Liver (tissue), 8 donors: ENCODE measurements at regions not wholly inside any gene's neighbourhood (a gene's known extent, or its start where the extent isn't known, plus 50 kb on each side); places are given as distances from the start of the nearest gene placed in this dataset.

Experiments used
- DNase-seq: peaks from one replicate; pipeline ENCODE4 v3.0.0-alpha.2; 2017; ENCODE audit warnings: low spot score
- H3K27ac ChIP-seq, 2 donors: one replicate each; pipeline ENCODE4 v1.7.0; 2013; ENCODE audit warnings: inconsistent platforms in 2 of 2, low read length in 2 of 2, control low read depth in 1 of 2, low read depth in 1 of 2, mild to moderate bottlenecking in 1 of 2
- H3K27me3 ChIP-seq, 4 donors: one replicate each; pipeline versions ENCODE4 v1.6.1 to v1.7.0; 2013; ENCODE audit warnings: low read length in 3 of 4, inconsistent platforms in 1 of 4, mild to moderate bottlenecking in 1 of 4, moderate library complexity in 1 of 4; ENCODE audit not compliant: control insufficient read depth in 4 of 4, insufficient read depth in 4 of 4
- H3K36me3 ChIP-seq, 4 donors: one replicate each; pipeline versions ENCODE4 v1.6.1 to v1.7.0; 2013; ENCODE audit warnings: low read length in 3 of 4, mild to moderate bottlenecking in 3 of 4, low read depth in 1 of 4, moderate library complexity in 1 of 4; ENCODE audit not compliant: control insufficient read depth in 4 of 4, insufficient read depth in 3 of 4
- H3K4me1 ChIP-seq, 4 donors: one replicate each; pipeline versions ENCODE4 v1.6.1 to v1.7.0; 2013; ENCODE audit warnings: low read length in 3 of 4, mild to moderate bottlenecking in 3 of 4, moderate library complexity in 1 of 4; ENCODE audit not compliant: control insufficient read depth in 4 of 4, insufficient read depth in 4 of 4
- H3K4me3 ChIP-seq, 3 donors: one replicate each; pipeline versions ENCODE4 v1.6.1 to v1.7.0; 2013; ENCODE audit warnings: low read length in 3 of 3, control low read depth in 1 of 3, low read depth in 1 of 3, mild to moderate bottlenecking in 1 of 3
- H3K9ac ChIP-seq, 2 donors: one replicate each; pipeline ENCODE4 v1.7.0; 2013; ENCODE audit warnings: low read length in 2 of 2, mild to moderate bottlenecking in 2 of 2, moderate library complexity in 2 of 2, control low read depth in 1 of 2, low read depth in 1 of 2
- H3K9me3 ChIP-seq, 4 donors: one replicate each; pipeline versions ENCODE4 v1.6.1 to v1.7.0; 2013; ENCODE audit warnings: low read length in 3 of 4; ENCODE audit not compliant: control insufficient read depth in 4 of 4
- ATF3 ChIP-seq: IDR thresholded peaks from 2 replicates; pipeline ENCODE4 v1.6.1; 2016; ENCODE audit warnings: antibody characterized with exemption
- CTCF ChIP-seq: fragments of 150-350 bp; IDR thresholded peaks from 2 replicates; pipeline ENCODE4 v1.5.1; 2017; ENCODE audit warnings: improper control_type of control experiment, low read depth, low read length; ENCODE audit not compliant: missing input control
- FOXA2 ChIP-seq: IDR thresholded peaks from 2 replicates; pipeline ENCODE4 v1.6.1; 2016; ENCODE audit warnings: antibody characterized with exemption
- GABPA ChIP-seq, 2 donors: IDR thresholded peaks in 1 of 2; conservative IDR thresholded peaks in 1 of 2; 2 replicates each; pipeline ENCODE4 v1.6.1; 2016; ENCODE audit warnings: antibody characterized with exemption in 2 of 2, mild to moderate bottlenecking in 1 of 2, moderate library complexity in 1 of 2
- HNF4A ChIP-seq, 2 donors: conservative IDR thresholded peaks; 2 replicates each; pipeline ENCODE4 v1.6.1; 2016; ENCODE audit warnings: antibody characterized with exemption in 2 of 2, mild to moderate bottlenecking in 2 of 2
- HNF4G ChIP-seq: IDR thresholded peaks from 2 replicates; pipeline ENCODE4 v1.6.1; 2016; ENCODE audit warnings: antibody characterized with exemption
- JUND ChIP-seq, 2 donors: IDR thresholded peaks; 2 replicates each; pipeline ENCODE4 v1.6.1; 2016; ENCODE audit warnings: antibody characterized with exemption in 2 of 2
- MAX ChIP-seq: IDR thresholded peaks from 2 replicates; pipeline ENCODE4 v1.6.1; 2016; ENCODE audit warnings: antibody characterized with exemption
- RXRA ChIP-seq, 2 donors: IDR thresholded peaks; 2 replicates each; pipeline ENCODE4 v1.6.1; 2017 to 2018; ENCODE audit warnings: antibody characterized with exemption in 2 of 2, mild to moderate bottlenecking in 1 of 2
- SP1 ChIP-seq: IDR thresholded peaks from 2 replicates; pipeline ENCODE4 v1.6.1; 2018; ENCODE audit warnings: antibody characterized with exemption, mild to moderate bottlenecking
- TAF1 ChIP-seq: conservative IDR thresholded peaks from 2 replicates; pipeline ENCODE4 v1.6.1; 2016; ENCODE audit warnings: antibody characterized with exemption, mild to moderate bottlenecking
- YY1 ChIP-seq: IDR thresholded peaks from 2 replicates; pipeline ENCODE4 v1.6.1; 2016; ENCODE audit warnings: antibody characterized with exemption, mild to moderate bottlenecking
- WGBS: extraction: QIAGEN DNeasy Blood & Tissue Kit; methylation state at CpG from one replicate; pipeline ENCODE4 v1.1.7; 2013; 5-methylcytosine and 5-hydroxymethylcytosine counted together
- TF ChIP-seq, protein P1 (sequence below): IDR thresholded peaks from 2 replicates; pipeline ENCODE4 v1.6.1; 2016; ENCODE audit warnings: antibody characterized with exemption, mild to moderate bottlenecking
- TF ChIP-seq, protein P2 (sequence below): IDR thresholded peaks from 2 replicates; pipeline ENCODE4 v1.6.1; 2016; ENCODE audit warnings: antibody characterized with exemption
- donor health status: healthy.
- donor health status: healthy.
- donor health status: healthy.
- donor health status: healthy.
- donor health status: healthy.

- Histone ChIP-seq H3K4me1 (no peaks in the 10 kb centered on the region), H3K36me3 (no peaks in the 10 kb centered on the region), H3K27me3 (no peaks in the 10 kb centered on the region), H3K9me3 (no peaks in the 10 kb centered on the region), H3K9ac (no peak overlapping the region), H3K4me3 (no peak overlapping the region), H3K27ac (no peak overlapping the region)
- 58% methylated on average over 2 of the region's 2 CpGs for WGBS
- TF ChIP-seq MAX (no peak), HNF4A (conservative IDR thresholded peaks at IDR 0.05) (no peak), GABPA (IDR thresholded peaks at IDR 0.05 in 1 of 2, conservative IDR thresholded peaks at IDR 0.05 in 1 of 2) (no peak), TAF1 (no peak), CTCF (no peak)
- DNase-seq, result no peak
Measured at GRCh38 chr12:77347017-77347416, 281.6 kb upstream of the E2F7 start.

- Histone ChIP-seq H3K36me3 (no peaks in the 10 kb centered on the region), H3K9ac (no peak overlapping the region), H3K27me3 (no peaks in the 10 kb centered on the region), H3K27ac (no peak overlapping the region), H3K4me1 (no peaks in the 10 kb centered on the region), H3K4me3 (no peak overlapping the region), H3K9me3 (no peaks in the 10 kb centered on the region)
- WGBS, result 60% methylated on average over 1 of the region's 1 CpG
- no peak for DNase-seq
- TF ChIP-seq SP1 (no peak), RXRA (IDR thresholded peaks at IDR 0.05) (no peak), HNF4A (conservative IDR thresholded peaks at IDR 0.05) (no peak), CTCF (no peak), ATF3 (no peak), JUND (IDR thresholded peaks at IDR 0.05) (no peak), TAF1 (no peak), HNF4G (no peak), YY1 (no peak), FOXA2 (no peak)
- TF ChIP-seq, protein P1, sequence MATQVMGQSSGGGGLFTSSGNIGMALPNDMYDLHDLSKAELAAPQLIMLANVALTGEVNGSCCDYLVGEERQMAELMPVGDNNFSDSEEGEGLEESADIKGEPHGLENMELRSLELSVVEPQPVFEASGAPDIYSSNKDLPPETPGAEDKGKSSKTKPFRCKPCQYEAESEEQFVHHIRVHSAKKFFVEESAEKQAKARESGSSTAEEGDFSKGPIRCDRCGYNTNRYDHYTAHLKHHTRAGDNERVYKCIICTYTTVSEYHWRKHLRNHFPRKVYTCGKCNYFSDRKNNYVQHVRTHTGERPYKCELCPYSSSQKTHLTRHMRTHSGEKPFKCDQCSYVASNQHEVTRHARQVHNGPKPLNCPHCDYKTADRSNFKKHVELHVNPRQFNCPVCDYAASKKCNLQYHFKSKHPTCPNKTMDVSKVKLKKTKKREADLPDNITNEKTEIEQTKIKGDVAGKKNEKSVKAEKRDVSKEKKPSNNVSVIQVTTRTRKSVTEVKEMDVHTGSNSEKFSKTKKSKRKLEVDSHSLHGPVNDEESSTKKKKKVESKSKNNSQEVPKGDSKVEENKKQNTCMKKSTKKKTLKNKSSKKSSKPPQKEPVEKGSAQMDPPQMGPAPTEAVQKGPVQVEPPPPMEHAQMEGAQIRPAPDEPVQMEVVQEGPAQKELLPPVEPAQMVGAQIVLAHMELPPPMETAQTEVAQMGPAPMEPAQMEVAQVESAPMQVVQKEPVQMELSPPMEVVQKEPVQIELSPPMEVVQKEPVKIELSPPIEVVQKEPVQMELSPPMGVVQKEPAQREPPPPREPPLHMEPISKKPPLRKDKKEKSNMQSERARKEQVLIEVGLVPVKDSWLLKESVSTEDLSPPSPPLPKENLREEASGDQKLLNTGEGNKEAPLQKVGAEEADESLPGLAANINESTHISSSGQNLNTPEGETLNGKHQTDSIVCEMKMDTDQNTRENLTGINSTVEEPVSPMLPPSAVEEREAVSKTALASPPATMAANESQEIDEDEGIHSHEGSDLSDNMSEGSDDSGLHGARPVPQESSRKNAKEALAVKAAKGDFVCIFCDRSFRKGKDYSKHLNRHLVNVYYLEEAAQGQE, result no peak
- TF ChIP-seq, protein P2, sequence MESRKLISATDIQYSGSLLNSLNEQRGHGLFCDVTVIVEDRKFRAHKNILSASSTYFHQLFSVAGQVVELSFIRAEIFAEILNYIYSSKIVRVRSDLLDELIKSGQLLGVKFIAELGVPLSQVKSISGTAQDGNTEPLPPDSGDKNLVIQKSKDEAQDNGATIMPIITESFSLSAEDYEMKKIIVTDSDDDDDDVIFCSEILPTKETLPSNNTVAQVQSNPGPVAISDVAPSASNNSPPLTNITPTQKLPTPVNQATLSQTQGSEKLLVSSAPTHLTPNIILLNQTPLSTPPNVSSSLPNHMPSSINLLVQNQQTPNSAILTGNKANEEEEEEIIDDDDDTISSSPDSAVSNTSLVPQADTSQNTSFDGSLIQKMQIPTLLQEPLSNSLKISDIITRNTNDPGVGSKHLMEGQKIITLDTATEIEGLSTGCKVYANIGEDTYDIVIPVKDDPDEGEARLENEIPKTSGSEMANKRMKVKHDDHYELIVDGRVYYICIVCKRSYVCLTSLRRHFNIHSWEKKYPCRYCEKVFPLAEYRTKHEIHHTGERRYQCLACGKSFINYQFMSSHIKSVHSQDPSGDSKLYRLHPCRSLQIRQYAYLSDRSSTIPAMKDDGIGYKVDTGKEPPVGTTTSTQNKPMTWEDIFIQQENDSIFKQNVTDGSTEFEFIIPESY, result no peak
Measured at GRCh38 chr12:77345336-77345735, 280.0 kb upstream of the E2F7 start.
